HG03558 (cell line): ENCODE measurements at regions not wholly inside any gene's neighbourhood (a gene's known extent, or its start where the extent isn't known, plus 50 kb on each side); places are given as distances from the start of the nearest gene placed in this dataset.

Source experiments
- ATAC-seq: cut with Tn5 transposase; IDR thresholded peaks from one replicate; pipeline ENCODE4 v1.9.1; 2021; ENCODE audit warnings: moderate number of reproducible peaks; ENCODE audit not compliant: unreplicated experiment; ENCODE audit errors: extremely low read depth

DNA sequence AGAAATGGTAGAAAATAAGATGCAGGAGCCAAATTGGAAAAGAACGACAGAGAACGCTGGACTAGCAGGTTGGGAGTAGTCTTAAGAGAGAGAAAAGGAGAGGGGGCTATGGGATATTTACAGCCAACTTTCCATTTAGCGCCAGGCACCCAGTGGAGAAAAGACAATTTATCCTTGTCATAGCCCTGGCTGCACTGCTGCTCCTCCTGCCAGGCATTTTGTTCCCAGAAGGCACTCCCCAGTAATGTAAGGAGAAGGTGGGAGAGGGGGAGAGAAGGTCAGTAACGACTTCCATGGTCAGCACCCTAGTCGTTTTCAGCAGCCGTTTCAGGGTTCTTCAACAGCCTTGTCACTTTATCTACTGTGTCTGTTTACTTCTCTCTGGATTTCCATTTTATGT lies 159.0 kb downstream of the TRMT11 start:
- ATAC-seq: no peak

DNA sequence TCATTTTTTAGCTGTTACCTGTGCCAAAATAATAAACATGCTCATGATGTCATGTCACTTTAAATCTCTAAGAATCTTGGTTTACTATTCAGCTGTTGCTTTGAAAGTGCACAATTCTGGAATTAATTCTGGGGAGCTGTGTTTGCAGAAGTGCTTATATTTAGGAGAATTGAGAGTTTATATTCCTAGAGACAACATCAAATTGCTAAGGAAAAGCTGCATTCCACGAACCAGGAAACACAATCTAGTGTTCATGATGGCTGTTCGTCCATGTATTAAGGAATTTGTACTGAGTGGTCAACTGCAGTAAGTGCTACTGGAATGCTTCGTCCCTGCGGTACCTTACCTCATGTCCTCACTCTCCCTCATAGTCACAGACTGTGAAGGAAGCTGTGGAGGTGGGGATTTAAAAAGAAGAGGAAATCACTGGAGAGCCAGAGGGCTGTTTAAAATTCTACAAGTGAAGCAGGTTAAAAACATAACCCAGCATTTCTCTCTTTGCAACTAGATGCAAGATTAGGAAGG lies 161.0 kb downstream of the TRMT11 start:
- ATAC-seq: no peak

DNA sequence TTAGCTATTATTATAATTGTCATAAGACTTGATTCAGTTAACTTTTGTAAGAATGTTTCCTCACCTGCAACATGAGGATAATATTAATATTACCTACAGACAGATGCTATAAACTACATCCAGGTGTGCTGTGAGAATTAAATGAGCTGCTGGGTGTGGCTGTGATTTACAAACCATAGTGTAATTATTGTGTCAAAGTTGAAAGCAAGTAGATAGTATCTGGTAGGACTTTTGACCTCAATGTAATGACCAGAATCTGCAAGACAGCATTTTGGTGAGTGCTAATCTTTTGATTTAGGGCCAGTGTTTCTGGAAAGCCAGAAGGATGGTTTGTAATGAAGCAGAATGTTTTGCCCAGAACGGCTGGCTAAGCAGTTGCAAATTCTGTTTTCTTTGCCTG lies 162.5 kb downstream of the TRMT11 start:
- ATAC-seq: no peak

DNA sequence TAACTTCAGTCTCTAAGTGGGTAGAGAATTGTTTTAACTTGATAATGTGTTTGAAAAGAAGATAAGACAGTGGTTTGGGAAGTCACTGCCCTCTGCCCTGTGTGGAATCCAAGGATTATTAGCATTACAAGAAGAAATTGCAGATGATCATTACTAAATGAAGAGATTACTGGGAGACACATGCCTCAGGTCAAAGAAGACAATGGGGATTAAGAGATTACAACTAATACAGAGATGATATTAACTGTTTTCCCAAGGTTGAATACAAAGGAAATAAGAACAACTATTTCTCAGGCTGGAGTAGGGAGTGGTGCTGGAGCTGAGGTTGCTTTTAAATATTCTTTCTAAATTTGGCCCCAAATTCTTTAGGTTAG lies 166.0 kb downstream of the TRMT11 start:
- no peak for ATAC-seq

DNA sequence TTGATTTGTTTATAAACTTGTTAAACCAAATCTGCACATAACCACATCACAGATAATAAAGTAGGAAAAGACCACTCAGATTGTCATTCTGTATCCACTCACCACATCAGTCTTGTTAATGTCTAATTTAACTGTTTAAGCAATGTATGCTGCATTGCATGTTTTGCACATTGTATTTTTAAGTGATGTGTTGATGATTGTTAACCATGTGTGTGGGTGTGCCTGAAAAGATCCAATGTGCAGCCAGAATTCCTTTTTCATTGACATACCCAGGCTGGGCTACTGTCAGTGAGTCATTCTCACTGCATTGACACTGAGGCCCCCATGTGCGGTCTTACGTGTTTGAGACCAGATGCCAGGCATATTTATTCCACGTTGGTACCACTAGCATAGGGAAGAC lies 167.3 kb downstream of the TRMT11 start:
- ATAC-seq: no peak

DNA sequence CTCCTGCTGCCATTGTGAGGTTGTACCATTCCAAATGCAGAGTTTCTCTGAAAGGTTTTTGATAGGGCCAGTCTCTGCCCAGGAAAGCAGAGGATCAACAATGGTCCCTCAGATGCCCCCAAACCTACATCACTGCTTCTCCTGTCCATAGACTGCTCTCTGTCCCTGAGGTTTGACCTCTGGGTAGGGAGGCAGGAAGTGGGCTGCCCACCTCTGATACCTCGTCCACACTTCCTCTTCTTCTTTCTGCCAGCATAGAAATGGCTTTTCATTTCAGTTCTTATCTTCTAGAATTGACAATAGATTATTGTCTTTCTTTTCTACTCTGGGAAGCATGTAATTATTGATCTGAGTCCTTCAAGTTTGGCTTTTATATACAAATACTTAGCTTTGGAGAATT lies 170.6 kb downstream of the TRMT11 start:
- no peak for ATAC-seq

DNA sequence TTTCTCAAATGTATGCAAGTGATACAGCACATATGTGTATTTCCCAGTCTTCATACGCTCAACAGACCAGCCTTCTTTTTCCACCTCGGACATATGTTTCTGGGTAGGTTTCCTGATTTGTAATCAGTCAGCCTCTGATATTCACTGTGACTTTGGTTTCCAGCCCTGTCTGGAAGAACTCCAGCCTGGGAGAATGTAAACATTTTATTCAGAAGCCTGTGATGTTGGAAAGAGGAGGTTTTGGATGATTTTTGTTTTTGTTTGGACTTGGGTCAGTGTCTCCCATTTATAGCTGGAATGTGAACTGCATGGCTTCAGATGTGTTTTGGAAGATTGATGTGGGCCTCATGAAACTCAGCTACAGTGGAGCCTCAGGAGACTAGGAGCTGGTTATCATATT lies 172.2 kb upstream of the CENPW start:
- ATAC-seq: no peak

DNA sequence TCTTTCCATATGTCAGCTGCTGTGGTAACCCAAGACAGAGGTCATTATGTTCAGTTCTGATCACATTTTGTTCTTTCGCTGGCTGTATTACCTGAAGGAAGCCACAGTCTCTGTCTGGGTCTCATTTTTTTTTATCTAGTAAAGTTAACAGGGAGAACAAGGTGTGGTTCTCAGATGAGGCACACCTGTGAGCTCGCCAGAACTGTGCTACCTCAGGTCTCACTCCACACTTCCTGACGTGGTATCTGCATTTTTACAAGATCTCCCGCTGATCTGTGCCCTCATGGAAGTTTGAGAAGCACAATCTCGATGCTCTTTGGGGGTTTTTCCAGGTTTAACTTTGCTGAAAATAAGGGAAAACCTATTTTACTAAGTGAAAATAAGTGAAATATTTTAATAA lies 169.5 kb upstream of the CENPW start:
- no peak for ATAC-seq

DNA sequence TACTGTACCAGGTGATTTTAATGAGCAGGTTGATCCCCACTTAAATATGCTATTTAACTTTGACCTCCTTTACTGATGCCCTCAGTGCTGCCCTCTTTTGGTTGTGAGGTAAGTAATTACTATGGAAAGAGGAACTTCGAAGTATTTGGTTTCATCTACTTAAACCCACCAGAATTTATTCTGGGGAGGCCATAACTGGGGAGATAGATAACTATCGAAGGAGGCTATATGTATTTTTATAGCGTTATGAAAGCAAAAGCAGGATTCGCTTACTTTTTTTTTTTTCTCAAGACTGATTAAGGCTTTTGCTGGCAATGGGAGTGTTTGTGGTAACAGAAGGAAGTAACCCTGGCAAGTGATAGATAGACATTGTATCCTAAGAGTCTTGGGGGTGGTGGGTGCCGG lies 168.9 kb upstream of the CENPW start:
- ATAC-seq: peak; percentile 60

DNA sequence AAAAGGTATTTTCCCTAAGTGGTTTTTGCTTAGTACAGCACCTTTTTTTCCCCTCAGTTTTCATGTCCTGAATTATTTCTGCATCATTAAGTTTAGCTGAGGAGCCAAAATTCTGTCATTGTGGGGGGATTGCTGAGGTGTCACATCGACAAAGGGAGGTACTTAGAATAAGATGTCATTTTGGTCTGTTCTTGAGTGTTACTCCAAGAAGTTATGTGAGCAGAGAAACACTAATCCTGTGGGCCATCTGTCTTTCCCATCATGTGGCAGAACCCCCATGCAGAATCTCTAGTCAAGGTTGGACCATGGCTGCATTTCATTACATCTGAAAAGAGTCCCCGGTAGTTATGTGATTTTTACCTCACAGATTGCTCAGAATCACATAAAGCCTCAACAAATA lies 167.8 kb upstream of the CENPW start:
- ATAC-seq: no peak

DNA sequence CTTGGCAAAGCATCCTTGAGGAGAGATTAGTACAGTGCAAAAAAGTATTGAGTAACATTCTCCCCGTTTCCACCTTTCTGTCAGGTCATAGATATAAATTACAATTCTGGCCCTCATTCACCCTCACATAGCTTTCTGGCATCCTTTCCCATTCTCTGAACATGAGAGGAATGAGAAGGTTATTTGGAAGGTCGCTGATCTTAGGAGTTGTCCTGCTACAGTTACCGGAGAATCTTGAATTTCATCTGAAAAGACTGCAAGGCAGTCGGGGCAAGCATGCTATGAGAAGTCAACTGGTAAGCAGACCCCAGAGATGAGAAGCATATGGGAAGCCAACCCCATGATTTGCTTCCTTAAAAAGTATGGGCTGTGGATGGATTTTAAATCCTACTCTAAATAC lies 166.7 kb upstream of the CENPW start:
- no peak for ATAC-seq

DNA sequence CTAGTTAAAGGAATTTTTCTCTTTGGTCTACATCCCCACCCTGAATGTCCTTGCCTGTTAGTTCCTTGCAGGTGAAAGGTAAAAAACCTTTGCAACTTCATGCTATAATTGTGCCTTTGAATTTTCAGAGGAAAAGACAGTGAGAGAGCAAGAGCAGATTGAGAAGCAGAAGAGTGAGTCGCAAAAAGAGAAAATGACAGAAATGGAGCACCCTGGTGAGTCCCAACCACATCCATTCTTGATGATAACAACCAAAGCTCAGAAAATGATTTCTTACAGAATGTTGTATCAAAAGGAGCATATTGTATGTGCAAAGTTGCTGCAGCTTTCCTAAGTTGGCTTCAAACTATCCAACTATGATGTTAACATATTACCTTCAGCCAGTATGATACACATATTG lies 165.2 kb upstream of the CENPW start:
- no peak for ATAC-seq

DNA sequence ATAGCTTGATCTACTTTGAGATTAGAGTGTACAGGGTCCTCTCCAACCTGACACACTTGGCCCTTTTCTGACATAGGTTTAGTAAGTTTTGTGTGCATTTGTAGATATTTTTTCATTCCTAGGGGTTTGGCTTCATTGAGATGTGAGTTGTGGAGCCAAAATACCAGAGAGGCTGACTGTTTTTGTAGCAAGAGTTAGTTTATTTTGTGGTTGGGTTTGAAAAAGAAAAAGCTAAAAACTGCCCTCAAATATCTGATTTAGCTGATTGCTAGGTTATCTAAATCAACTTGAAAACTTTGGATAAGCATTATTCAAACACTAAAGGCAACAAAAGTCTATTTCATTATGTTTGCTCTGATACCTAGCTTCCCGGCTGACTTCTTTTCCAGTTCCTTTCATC lies 164.7 kb upstream of the CENPW start:
- no peak for ATAC-seq

DNA sequence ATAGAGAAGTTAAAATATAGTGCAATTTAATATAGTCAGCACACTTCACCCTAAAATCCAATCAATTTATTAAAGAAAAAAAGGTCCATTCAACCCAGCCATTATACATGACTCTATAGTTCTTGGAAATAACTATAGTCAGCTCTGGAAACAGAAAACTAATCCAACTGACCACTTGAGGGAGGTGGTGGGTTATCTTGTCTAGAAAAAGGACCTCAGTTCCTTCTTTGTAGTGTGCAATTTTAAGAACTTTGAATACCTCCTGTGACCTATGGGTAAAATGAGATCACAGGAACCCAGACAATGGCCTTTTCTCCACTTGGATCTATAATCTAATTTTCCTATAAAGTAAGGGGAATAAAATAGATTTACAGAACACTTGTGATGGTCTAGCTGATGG lies 163.6 kb upstream of the CENPW start:
- ATAC-seq: no peak

DNA sequence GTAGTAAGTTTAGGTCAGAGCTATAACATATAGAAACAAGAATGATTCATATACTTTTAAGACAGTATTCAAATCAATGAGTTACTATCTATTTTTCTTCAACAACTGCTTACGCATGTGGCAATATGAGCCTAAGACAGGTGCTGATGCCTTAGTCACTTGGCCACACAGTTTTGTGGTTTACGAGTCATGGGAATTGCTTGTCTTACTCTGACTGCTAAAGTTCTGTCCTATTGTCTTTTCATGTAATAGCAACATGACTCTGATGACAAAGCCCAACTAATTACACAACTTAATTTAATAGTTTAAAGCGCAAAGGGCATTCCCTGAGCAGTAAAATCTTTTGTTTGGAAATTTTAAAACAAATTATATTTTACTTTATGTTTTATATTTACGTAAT lies 159.3 kb upstream of the CENPW start:
- ATAC-seq: peak; percentile 75

DNA sequence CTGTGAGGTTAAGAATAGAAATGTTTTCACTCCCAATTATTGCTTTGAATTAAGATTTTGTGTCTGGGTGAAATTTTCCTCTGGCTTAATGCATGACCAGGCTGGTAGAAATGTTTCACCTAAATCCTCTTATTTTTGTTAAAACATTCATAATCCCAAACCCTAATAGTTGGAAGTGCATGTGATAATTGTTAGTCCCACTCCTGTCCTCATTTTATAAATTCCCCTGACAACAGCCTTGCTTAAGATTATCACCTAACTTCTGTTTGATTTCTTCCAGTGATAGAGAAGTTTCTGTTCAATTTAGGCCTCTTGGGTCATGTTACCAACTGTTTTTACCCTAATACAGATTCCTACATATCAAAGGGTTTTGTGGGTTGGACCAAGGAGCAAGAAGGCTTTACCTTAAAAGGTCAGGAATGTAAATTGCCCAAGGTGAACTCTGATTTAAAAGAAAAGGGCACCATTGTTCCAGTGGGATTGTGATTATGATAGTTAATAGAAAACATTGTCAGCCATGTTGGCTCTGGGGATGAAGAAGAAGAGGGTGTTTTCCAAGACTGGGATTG lies 158.7 kb upstream of the CENPW start:
- ATAC-seq: no peak

DNA sequence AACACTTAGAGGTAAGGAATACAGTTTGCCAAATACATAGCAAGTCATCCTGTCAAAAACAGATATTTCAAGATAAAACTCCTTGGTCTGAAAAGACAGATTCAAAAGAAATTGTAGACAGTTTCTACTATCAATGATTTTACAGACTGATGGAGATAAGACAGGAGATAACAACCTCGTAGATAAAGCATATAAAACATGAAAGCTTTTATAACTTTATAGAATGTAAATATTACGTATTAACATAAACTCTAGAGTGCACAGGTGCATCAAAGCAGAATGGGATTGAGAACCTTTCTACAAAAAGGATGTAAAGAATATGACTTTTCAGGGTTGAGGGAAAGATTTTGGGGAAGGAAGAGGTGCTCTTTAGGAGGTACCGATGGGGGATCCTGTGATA lies 158.0 kb upstream of the CENPW start:
- no peak for ATAC-seq

DNA sequence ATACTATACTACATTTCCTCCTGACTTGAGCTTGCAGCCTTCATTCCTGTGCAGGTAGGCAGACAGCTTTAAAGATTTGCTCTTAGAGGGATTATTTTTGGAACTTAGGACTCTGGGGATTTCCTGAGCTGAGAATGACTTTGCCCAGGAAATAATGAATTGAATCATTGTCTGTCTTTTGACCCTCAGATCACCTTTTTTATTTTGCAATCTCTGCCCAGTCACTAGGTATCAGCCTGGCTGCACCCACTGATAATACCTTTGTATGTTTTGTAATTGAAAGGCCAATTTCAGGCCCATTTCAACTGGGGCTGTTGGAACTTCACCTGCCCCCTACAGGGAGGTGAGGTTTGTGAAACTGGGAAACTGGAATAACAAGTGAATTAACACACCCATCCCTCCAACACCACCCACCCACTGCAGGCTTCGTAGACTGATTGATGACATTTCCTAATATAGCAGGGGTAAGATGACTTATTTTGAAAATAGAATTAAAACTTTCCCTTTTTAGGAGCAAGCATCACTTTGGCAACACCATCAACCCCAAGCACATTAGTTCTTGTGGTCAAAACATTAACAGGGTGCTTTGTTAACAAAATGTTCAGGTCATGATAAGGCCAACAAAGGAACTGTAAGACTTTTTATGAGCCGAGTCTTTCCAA lies 157.1 kb upstream of the CENPW start:
- no peak for ATAC-seq

DNA sequence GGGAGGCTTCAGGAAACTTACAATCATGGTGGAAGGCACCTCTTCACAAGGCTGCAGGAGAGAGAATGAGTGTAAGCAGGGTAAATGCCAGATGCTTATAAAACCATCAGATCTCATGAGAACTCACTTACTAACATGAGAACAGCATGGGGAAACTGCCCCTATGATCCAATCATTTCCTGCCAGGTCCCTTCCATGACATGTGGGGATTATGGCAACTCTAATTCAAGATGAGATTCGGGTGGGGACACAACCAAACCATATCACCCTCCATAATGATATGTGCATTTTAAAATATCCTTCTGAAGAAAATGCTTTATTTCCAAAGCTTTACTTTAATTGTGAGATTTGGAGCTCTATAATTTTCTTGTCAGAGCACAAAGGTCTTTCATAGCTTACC lies 154.1 kb upstream of the CENPW start:
- no peak for ATAC-seq

DNA sequence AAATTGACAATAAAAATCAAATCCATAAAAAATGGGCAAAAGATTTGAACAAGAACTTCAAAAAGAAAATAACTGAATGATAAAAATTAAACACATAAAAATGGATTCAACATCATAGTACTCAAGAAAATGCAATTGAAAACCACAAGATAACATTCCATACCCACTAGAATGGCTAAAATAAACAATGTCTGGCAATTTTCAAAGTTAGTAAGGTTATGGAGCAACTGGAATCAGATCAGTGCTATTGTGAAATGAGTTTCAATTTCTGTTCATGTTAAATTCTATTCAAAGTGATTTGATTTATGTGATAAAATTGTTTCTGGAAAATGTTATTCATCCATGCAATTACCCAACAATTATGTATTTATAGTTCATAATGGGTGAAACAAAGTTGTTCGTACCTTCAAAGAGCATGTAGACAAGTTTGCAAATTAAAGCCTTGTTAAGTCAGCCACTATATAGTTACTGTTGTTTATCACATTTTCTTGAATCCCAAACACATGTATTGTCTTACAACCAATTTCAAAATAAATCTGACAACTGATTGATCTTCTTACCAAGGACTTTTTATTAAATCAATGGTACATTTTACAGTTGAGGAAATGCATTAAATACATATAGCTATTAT lies 151.5 kb upstream of the CENPW start:
- ATAC-seq: no peak

DNA sequence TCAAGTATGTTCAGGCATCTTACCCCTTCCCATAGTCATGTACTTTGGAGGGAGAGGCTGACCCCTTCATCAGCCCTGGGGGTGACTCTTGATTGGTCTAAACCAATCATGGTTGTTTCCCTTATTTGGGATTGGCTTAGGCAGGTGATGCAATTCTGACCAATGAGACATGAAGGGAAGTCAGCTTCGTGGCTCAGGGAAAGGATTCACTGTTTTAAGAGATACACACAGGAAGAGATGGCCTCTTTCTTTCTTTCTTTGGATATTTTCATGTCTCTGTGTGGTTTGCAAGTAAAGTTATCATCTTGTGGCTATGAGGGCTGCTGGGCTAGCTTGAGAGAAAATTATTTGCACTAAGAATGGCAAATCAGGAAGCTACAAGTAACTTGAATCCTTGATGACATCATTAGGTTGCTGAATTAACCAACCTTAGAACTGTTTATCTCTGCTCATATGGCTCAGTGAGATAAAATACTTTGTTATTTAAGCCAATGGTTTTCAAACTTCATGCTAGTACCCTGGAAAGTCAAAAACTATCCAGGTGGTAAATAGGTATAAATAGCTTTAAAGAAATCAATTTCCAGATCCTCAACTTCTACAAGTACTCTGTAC lies 144.2 kb upstream of the CENPW start:
- no peak for ATAC-seq

DNA sequence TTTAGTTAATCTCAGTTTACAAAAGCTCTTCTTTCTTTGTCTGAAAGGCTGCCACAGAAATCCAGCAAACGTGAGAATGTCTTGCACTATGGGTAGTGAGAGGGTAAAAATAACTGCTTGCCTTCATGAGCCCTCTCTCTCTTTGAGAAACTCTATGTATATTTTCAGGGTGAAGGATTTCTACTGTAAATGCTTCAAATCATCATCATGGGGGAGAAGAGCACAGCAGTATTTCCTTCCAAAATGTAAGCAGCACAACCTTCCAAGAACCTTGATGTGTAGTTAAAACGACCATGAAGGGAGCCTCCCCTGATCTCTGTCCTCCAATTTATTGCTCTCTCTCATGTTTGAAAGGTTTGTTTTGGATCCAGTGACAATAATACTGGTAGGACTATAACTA lies 141.3 kb upstream of the CENPW start:
- ATAC-seq: no peak
